HEK293 (cell line): ENCODE measurements at regions not wholly inside any gene's neighbourhood (a gene's known extent, or its start where the extent isn't known, plus 50 kb on each side); places are given as distances from the start of the nearest gene placed in this dataset.

ENCODE experiments used
- ZNF184 ChIP-seq: fragments of 450-650 bp; IDR thresholded peaks from 2 replicates; pipeline ENCODE4 v1.5.1; 2018; ENCODE audit warnings: missing biosample characterization, mild to moderate bottlenecking, missing genetic modification characterization
- ZNF239 ChIP-seq: fragments of 450-650 bp; formaldehyde crosslinking; IDR thresholded peaks from 2 replicates; pipeline ENCODE4 v1.5.1; 2016; ENCODE audit warnings: missing biosample characterization, missing genetic modification characterization
- ZNF274 ChIP-seq, 2 experiments: fragments of 200-500 bp in 1 of 2; fragments of 450-650 bp in 1 of 2; sonication (Bioruptor generic) in 1 of 2; formaldehyde crosslinking in 1 of 2; IDR thresholded peaks; 2 replicates each; pipeline versions ENCODE4 v1.5.1 to v1.6.1; 2014 to 2016; ENCODE audit warnings: borderline replicate concordance in 1 of 2, inconsistent platforms in 1 of 2, low read length in 1 of 2, missing biosample characterization in 1 of 2, missing genetic modification characterization in 1 of 2
- ZNF335 ChIP-seq: fragments of 450-650 bp; formaldehyde crosslinking; conservative IDR thresholded peaks from 2 replicates; pipeline ENCODE4 v1.5.1; 2016; ENCODE audit warnings: missing biosample characterization, missing genetic modification characterization
- ZNF423 ChIP-seq: fragments of 450-650 bp; formaldehyde crosslinking; IDR thresholded peaks from 2 replicates; pipeline ENCODE4 v1.5.1; 2016; ENCODE audit warnings: missing biosample characterization, missing genetic modification characterization
- ZNF473 ChIP-seq: fragments of 450-650 bp; formaldehyde crosslinking; IDR thresholded peaks from 2 replicates; pipeline ENCODE4 v1.5.1; 2017; ENCODE audit warnings: missing biosample characterization, missing genetic modification characterization
- ZNF623 ChIP-seq: fragments of 450-650 bp; formaldehyde crosslinking; IDR thresholded peaks from 2 replicates; pipeline ENCODE4 v1.5.1; 2016; ENCODE audit warnings: missing biosample characterization, missing genetic modification characterization
- ZNF76 ChIP-seq: fragments of 450-650 bp; formaldehyde crosslinking; IDR thresholded peaks from 2 replicates; pipeline ENCODE4; 2016; ENCODE audit warnings: low read depth, missing biosample characterization, missing genetic modification characterization, borderline replicate concordance
- TF ChIP-seq, protein P1 (sequence below): fragments of 450-650 bp; formaldehyde crosslinking; IDR thresholded peaks from 2 replicates; pipeline ENCODE4 v1.5.1; 2016; ENCODE audit warnings: missing biosample characterization, missing genetic modification characterization
- TF ChIP-seq, protein P2 (sequence below): fragments of 450-650 bp; formaldehyde crosslinking; IDR thresholded peaks from 2 replicates; pipeline ENCODE4; 2016; ENCODE audit warnings: missing biosample characterization, missing genetic modification characterization
- TF ChIP-seq, protein P3 (sequence below): fragments of 450-650 bp; formaldehyde crosslinking; IDR thresholded peaks from 2 replicates; pipeline ENCODE4 v1.5.1; 2017; ENCODE audit warnings: missing biosample characterization, missing genetic modification characterization
- TF ChIP-seq, protein P4 (sequence below): fragments of 450-650 bp; formaldehyde crosslinking; optimal IDR thresholded peaks from 2 replicates; pipeline ENCODE3; 2016; ENCODE audit warnings: missing biosample characterization, mild to moderate bottlenecking, missing genetic modification characterization

DNA sequence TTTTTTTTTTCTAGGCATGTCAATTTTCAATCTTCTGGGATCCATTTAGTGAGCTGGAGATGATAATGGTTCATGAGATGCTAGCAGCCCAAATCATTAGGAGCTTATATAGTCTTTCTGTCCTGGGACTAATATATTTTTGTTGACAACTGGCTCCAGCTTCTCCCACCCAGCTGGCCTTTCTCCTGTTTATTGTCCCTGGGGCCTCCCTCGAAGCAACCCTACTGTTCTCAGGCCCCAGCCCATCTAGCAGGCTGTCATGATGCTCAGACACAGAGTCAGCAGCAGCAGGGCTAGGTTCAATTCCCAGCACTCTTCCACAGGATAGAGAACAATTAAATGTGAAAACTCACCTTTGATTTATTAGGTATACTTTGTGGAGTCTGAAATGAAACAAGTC is 127.6 kb upstream of the MID1 start:
- TF ChIP-seq, protein P1, sequence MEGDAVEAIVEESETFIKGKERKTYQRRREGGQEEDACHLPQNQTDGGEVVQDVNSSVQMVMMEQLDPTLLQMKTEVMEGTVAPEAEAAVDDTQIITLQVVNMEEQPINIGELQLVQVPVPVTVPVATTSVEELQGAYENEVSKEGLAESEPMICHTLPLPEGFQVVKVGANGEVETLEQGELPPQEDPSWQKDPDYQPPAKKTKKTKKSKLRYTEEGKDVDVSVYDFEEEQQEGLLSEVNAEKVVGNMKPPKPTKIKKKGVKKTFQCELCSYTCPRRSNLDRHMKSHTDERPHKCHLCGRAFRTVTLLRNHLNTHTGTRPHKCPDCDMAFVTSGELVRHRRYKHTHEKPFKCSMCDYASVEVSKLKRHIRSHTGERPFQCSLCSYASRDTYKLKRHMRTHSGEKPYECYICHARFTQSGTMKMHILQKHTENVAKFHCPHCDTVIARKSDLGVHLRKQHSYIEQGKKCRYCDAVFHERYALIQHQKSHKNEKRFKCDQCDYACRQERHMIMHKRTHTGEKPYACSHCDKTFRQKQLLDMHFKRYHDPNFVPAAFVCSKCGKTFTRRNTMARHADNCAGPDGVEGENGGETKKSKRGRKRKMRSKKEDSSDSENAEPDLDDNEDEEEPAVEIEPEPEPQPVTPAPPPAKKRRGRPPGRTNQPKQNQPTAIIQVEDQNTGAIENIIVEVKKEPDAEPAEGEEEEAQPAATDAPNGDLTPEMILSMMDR (tag by site-specific recombination), result no peak
- no peak for TF ChIP-seq ZNF473 (tag by site-specific recombination)
- TF ChIP-seq ZNF423 (tag by site-specific recombination), result no peak
- TF ChIP-seq, protein P2, sequence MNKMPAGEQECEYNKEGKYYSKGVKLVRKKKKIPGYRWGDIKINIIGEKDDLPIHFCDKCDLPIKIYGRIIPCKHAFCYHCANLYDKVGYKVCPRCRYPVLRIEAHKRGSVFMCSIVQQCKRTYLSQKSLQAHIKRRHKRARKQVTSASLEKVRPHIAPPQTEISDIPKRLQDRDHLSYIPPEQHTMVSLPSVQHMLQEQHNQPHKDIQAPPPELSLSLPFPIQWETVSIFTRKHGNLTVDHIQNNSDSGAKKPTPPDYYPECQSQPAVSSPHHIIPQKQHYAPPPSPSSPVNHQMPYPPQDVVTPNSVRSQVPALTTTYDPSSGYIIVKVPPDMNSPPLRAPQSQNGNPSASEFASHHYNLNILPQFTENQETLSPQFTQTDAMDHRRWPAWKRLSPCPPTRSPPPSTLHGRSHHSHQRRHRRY (tag by site-specific recombination), result no peak
- TF ChIP-seq ZNF239 (tag by site-specific recombination), result no peak
- TF ChIP-seq ZNF623 (tag by site-specific recombination), result no peak
- TF ChIP-seq ZNF335 (tag by site-specific recombination), result no peak
- no peak for TF ChIP-seq ZNF76 (tag by site-specific recombination)
- TF ChIP-seq ZNF274 (IDR thresholded peaks at IDR 0.05; ENCODE audit: low read length), result no peak
- no peak for TF ChIP-seq ZNF274 (tag by site-specific recombination; IDR thresholded peaks at IDR 0.05; ENCODE audit: borderline replicate concordance)
- TF ChIP-seq, protein P3, sequence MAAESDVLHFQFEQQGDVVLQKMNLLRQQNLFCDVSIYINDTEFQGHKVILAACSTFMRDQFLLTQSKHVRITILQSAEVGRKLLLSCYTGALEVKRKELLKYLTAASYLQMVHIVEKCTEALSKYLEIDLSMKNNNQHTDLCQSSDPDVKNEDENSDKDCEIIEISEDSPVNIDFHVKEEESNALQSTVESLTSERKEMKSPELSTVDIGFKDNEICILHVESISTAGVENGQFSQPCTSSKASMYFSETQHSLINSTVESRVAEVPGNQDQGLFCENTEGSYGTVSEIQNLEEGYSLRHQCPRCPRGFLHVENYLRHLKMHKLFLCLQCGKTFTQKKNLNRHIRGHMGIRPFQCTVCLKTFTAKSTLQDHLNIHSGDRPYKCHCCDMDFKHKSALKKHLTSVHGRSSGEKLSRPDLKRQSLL (tag by site-specific recombination), result no peak
- no peak for TF ChIP-seq ZNF184 (tag by site-specific recombination)
- TF ChIP-seq, protein P4, sequence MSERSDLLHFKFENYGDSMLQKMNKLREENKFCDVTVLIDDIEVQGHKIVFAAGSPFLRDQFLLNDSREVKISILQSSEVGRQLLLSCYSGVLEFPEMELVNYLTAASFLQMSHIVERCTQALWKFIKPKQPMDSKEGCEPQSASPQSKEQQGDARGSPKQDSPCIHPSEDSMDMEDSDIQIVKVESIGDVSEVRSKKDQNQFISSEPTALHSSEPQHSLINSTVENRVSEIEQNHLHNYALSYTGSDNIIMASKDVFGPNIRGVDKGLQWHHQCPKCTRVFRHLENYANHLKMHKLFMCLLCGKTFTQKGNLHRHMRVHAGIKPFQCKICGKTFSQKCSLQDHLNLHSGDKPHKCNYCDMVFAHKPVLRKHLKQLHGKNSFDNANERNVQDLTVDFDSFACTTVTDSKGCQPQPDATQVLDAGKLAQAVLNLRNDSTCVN (tag by site-specific recombination), result no peak
